HG03457 (cell line): ENCODE measurements at regions not wholly inside any gene's neighbourhood (a gene's known extent, or its start where the extent isn't known, plus 50 kb on each side); places are given as distances from the start of the nearest gene placed in this dataset.

Source experiments
- ATAC-seq: cut with Tn5 transposase; IDR thresholded peaks from one replicate; pipeline ENCODE4 v1.9.1; 2021; ENCODE audit warnings: moderate number of reproducible peaks; ENCODE audit not compliant: unreplicated experiment

DNA sequence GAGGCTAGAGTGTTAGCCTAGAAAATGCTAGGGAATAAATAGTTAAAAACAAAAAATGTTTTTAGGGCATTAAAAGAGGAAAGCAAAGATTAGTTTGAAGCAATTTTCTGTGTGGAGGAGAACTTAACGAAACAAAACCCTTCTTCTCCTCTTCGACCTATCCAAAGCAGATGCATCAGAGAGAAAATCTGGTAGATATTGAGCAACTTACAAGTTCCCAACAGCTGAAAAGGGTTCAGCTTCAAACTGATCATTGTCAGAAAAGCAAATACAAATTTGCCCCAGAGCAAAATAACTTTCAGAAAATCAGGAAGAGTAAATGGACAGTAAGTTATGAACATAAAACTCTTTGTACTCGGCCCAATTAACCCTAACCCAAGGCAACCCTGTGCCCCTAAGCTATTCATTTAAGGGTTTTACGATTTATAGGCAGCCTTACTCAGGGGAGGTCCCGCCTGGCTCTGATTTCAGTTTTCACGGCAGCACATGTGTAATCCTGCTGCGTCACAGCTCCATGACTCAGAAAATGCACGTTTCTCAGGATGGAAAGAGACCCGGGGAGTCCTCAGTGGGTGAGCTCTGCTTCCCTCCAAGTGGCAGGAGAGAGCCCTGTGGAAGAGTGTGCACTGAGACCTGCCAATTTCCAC is 405.7 kb upstream of the SALL1 start:
- ATAC-seq = no peak

DNA sequence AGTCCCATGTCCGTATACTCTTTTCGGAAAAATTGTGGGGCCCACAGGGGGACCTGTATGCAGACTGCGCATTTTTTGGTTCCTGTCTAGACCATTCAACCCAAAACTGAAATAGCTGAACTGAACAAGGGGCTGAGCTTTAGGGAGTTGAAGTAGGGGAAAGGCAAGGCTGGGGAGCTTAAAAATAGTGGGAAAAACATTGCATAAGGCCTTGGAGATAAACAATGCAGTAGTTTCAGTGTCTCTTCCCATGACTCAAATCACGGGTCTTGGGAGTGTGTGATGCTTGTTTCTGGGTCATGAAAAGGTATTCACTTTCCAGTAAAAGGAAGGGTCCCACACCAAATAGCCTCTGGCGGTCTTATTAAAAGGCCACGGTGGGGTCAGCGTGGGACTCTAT is 402.8 kb upstream of the SALL1 start:
- no peak for ATAC-seq

DNA sequence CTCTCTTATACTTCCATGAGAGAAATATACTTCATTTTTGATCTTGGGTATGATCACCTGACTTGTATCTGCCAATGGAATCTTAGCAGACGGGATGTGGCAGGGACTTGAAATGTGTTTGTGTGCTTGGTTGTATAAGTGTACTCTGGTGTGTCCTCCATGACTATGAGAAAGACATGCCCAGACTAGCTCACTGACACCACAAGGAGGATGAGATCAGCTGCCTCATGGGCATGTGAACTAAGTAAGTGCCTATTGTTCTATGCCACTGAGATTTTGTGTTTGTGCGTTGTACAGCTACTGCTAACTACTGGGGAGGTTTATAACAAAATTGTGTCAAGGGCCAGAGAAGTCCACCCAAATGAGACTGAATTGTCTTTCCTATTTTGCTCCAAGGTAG is 402.2 kb upstream of the SALL1 start:
- ATAC-seq = no peak

DNA sequence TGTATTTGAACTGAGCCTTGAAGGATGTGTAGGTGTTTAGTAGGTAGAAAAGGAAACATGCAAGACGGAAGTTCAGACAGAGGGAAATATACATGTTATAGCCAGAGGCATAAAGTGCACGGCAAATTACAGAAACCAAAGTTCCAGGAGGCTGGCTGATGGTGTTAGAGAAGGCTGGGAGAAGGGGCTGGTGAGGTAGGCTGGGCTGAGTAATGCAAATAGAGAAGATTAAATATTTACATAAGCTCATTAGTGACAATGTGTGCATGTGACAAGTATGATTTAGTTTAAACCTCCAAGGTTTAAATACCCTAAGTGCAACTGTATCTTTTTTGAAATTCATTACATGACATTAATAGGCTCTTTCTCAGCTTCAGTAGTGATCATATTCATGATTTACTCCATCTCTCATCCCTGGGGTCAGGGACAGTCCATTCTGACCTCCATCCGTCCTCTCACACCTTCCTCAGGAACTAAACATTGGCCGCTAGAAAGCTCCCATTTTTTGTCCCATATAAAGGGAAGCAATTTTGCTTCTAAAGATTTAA is 399.8 kb upstream of the SALL1 start:
- no peak for ATAC-seq

DNA sequence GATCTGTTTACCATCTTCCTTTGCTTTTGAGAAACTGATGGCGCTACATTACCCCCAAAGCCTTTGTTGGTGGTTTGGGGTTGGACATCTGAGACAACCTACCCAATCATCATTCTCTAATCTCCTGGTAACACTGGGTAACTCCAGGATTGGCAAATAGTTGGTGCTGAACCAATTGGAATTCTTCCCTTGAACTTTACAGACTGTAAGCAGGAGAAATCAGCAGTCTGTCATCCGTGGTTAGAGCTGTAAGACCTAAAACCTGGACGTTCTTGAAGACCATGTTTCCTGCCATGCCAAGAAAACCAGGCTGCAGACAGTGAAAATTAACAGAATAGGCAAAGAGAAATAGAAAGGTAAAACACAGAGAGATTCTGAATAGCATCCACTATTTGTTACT is 398.8 kb upstream of the SALL1 start:
- ATAC-seq = no peak

DNA sequence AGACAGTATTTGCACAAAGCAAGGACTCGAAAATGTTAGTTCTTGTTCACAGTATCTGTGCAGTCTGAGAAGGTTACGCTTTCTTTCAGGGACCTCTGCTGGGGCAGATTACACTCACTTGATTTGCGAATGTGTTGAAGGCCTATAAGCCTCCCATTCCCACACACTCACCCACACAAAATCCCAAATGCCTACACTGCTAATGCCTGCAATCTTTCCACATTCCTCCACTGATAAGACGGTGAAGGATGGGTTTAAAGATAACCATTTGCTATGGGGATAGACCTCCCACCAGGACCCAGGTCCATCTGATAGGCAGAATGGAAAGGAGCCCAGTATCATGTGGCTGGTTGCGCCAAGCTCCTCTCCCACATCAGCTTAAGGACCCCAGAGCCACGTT is 394.9 kb upstream of the SALL1 start:
- ATAC-seq = no peak

DNA sequence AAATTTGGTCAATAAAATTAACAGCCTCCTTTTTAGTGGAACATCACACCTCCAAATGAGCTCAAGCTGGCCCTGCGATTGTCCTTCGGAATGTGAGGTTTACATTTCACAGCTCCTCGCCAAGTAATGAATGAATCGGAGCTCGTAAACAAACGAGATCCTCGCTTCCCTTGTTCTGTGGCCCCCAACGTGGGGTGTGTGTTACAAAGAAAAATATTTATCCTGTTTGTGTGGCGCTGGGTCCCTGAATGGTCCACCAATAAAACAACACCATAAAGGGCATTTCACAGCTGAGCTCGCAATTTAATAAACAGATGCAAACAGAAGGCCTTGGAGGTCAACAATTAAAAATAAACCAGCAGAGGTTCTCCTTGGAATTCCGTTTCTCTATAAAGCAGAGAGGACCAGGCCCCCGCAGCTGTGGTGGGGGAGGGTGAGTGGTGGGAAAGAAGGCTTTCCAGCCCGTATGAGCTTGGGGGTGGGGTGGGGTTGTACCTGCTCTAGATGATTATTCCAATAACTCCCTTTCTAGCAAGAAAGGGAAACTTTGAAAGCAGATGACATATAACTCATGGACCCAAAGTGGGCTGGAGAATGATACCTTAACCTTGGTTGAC is 393.9 kb upstream of the SALL1 start:
- ATAC-seq = no peak

DNA sequence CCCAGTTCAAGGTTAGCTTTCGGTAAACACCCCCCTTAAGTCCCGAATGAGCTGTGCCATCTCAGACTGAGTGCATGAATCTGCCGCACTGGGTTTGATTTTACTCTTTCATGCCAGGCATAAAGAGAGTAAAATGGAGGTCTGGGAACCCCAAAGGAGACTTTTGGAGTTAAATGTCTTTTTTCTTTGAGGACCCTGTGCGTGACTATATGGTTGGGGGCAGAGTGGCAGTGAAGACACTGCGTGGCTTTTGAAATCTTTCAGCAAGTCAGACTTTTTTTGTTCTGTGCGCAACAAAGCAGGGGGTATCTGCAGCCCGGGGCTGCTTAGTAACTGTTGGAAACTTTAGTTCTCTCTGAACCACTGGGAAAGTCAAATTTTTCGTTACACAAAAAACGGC is 392.9 kb upstream of the SALL1 start:
- ATAC-seq = no peak

DNA sequence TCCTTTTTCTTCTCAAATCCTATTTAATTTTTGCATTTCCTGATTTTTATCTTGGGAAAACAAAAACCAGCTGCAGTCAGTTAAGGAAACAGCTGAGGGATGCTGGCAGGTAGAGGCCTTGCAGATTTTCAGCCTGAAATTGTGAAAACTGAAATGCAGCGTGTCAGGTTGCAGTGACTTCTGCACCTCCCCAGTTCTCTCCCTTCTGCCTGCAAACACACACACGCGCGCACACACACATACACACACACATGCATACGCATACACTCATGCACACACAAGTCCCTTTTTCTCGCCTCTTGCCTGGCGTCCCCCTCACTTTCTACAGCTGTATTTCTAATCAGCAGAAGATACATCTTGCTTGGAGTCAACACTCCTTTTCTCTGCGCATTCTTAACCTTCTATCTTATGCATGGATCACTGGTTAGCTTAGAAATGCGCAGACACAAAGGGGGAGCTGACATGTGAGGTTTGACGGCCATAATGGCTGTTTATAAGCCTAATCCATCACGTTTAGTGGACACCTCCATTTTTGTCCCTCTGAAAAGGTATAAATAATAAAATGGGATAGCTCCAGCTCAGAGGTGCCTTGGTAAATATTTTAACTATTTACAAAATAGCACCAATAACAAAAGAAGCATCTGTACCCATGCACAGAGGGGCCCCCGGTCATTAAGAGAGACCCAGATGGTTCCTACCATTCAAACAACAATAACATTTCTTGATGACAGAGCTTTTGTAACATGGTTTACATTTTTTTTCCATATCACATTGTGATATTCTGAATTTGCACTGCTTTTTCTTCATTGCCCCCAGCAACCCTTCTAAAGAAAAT is 392.1 kb upstream of the SALL1 start:
- ATAC-seq = no peak

DNA sequence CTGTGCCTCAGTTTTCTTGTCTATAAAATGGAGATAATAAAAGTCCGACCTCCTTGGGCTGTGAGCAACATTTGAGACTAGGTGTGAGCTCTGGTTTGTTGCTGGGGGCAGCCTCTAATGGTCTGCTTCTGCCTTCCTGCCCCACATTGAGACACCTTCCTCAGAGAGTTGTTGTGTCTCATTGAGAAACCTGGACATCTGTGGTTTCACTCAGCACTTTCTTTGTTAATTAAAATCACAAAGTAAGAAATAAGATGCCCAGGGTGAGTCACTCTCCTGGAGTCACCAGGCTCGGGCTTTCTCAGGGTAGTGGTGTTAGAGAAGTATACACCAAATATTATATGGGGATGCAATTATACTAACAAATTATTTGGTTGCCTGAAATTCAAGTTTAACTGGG is 389.2 kb upstream of the SALL1 start:
- ATAC-seq = no peak

DNA sequence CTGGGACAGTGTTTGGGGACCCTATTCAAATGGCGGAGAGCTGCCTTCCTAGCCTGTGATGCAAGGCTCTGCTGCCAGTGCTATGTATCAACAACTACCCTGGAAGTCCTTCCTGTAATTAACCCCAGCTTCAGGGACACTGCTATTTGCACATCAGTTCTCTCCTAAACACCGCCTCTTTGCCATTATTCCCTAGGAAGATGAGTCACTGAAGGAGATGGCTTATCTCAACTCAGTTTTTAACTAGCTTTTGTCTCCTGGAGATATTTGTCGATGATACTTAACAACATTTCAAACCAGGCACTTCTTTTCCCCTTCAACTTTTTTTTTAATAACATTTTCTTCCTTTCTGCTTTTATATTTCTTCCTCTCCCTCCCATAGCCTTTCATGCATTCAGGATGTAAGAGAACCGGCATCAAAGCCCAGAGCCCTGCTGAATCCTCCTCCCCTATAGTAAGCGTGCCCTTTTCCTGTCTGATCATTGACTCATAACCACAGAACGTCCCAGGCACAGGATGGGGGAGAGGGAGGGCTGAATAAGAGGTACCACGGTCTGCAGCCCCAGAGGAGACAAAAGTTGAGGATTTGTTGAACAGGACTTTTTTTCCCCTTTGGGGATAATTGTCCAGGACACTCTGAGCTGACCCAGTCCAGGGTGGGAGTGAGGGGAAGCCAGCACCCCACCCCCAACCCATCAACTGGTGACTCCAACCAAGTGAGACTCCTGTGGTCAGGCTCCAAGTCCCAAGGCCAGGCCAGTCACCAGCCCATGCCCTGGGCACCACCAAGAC is 387.8 kb upstream of the SALL1 start:
- ATAC-seq = no peak

DNA sequence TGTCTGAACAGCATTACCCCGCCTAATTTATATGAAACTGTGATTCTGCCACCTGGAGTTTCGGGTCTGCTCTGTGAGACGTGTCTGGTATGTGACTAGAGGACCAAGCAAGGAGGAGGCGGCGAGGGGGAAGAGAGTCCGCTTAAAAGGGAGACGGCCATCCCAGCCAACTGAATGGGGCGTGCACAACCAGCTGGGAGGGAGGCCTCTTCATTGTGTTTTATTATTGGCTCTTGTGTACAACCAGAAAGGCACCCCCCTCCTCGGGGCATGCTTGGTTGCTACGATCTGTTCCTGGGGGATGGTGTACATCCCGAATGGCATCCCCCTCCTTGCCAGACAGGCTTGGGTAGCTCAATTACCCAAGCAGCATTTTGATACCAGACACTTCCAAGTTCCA is 384.5 kb upstream of the SALL1 start:
- no peak for ATAC-seq

DNA sequence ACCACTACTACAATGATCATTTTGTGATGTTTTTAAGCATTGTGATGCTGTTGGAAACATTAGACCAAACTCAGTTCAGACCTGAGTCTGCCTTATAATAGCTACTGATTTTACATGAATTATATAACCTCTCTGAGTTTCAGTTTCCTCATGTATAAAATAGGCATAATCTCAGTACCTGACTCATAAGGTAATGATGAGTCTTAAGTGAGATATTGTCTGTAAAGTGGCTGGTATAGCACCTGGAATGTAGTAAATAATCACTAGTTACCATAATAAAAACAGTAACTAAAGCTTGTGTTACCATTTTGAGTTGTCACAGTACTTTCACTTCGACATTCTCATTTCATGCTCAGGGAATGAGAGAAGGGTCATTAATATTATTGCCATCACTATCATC is 381.5 kb upstream of the SALL1 start:
- no peak for ATAC-seq

DNA sequence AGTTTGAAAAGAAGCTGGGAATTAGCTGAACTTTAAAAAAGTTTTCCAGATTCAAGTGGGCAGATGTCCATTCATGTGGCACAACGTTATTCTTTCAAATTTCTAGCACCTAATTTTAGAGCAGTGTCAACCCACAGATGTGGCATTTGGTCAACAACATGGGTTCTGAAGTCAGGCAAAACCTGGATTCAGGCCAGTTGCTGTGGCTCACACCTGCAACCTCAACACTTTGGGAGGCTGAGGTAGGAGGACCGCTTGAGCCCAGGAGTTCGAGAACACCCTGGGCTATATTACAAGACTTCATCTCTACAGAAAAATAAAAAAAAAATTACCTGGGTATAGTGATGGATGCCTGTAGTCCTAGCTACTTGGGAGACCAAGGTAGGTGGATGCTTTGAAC is 380.2 kb upstream of the SALL1 start:
- ATAC-seq = no peak

DNA sequence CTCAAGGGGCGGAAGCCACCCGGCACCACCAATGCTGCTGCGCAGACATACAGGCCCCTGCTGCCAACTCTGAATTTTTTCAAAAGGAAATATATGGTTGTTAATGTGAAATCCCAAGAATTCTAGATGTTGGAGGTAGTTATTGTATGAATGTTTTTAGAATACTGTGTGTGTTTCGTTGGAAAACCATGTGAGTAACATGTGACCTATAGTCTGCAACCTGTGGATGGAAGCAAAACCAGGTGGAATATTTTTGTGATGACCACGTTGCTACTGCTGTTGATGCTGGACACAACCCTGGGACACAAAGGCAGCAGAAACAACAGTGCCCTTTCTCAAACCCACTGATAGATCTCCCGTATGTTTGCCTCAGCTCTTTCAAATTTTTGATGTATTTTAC is 376.3 kb upstream of the SALL1 start:
- no peak for ATAC-seq

DNA sequence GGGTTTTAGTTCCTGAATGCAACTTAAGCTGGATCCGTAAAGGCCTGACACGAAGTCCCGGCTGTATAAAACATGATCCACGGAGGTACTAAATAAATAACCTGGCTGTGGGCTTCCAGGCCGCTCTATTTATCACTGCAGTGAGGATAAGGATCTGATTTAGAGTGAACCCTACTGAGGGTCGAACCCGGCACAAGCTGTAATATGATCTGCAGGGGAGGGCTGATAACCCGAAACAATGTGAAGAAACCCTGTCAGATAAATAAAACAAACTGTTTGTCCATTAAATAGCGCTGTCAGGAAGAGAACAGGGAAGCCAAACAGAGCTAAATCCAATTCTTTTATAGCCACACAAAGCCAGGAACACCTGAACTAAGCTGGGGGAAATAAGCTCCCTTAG is 375.6 kb upstream of the SALL1 start:
- no peak for ATAC-seq

DNA sequence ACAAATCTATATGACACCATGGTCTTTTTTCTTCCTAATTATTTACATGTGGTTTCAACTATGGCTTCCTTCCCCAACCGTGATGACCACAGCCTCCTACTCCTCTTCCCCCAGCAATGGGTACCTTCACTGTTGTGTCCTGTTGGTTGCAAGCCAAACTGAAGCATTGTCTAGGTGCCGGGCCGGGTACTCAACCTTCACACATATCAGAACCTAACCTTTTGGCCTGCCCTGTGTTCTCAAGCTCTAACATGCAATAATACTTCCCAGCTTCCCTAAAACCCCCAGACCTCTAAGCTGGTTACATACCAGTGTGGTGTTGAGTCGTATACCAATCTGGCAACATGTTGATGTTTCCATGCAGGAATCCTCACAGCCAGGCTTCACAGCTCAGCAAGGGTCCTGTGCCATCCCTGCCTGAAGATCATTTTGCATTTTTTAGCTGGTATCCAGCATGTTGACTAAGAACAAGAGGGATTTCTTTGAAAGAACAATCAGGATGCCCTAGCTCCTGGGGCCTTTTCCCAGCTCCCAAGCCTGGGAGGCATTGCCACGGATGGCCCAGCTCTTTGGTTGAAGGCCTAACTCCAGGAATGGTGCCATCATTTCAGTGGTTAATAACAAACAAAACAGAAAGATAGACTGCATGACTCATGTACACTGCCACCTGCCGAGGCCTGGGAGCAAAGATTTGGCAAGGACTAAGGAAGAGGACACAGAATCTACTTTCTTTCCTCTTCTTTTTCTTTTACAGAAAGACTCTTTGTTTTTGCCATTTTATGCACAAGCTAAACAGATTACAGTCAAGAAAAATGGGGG is 373.7 kb upstream of the SALL1 start:
- ATAC-seq = no peak

DNA sequence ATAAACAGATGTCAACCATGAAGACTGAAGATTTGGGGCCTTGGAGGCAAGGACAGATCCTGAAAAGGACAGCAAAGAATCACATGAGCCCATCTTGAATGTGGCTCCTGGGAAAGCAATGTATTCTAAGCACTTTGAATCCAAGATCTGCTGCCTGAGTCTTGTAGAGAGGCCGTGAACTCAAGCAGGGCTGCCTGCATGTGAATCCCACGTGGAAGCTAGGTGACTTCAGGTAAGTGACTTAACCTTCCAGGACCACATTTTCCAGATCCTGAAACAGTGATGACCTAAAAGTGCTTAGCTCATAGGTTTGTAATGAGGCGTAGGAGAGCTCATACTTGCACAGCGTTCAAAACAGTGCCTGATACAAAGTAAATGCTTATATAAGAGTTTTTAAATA is 373.0 kb upstream of the SALL1 start:
- no peak for ATAC-seq

DNA sequence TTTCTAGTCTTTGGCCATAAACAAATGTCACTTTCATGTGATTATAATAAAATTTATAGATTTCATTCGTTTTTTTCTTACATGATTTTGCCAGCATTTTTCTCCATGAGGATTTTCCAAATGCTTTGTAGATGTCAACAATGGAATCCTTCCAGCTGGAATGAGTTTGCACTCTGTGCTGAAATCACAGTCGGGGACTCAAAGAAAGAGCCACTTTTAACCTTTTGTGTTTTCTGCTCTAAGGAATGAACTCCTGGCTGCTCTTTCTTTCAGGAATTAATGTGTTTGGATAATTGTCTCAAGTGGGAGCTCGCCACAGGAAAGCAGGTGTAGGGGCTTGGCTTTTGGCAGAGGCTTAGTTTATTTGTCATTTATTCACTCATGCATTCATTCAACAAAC is 372.3 kb upstream of the SALL1 start:
- ATAC-seq = no peak

DNA sequence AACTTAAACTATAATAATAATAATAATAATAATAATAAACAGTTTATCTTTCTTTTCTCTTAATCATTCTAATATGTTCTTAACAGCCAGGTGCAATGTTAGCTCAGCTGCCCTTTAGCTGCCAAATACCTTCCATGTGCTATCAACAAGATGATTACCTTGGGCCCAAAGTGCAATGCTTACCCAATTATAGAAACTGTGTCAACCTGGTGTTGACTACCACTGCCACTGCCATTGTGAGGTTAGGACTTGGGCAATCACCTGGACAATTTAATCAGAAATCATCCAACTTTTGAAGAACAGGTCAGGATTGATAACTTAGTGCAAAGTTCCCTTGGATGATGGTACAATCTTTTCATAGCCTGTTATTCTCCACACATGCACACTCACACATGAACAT is 371.8 kb upstream of the SALL1 start:
- ATAC-seq = no peak
